DND-41 (cell line): ENCODE measurements at regions not wholly inside any gene's neighbourhood (a gene's known extent, or its start where the extent isn't known, plus 50 kb on each side); places are given as distances from the start of the nearest gene placed in this dataset.

Experiments used
- CTCF ChIP-seq: IDR thresholded peaks from 2 replicates; pipeline ENCODE4 v1.5.1; 2012; ENCODE audit warnings: borderline replicate concordance, low read length, moderate library complexity, mild to moderate bottlenecking; ENCODE audit not compliant: poor library complexity, severe bottlenecking; ENCODE audit errors: extremely low read depth
- EZH2 ChIP-seq: IDR thresholded peaks from 3 replicates; pipeline ENCODE4 v1.6.1; 2012; ENCODE audit warnings: borderline replicate concordance, low read depth, mild to moderate bottlenecking, moderate library complexity, low read length, inconsistent platforms; ENCODE audit not compliant: severe bottlenecking

DNA sequence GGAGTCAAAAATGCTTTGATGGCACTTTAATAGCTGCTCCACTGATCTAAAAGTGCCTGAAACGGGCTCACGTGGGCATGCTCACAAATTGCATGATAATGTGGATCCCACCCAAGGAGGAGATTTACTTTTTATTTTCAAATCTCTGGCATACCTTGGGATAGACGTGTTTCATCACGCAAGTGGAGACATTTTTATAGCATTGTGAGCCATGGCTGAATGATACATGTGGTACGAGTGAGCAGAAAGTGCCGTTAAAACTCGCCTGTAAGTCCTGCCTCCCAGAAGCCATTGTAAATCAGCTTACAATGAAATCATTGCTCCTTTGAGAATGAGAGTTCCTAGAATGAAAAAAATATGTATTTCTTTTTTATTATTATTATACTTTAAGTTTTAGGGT, 514.7 kb downstream of the MAT2B start:
- TF ChIP-seq CTCF, result no peak
- TF ChIP-seq EZH2, result no peak
